Panc1 (cell line): ENCODE measurements at regions not wholly inside any gene's neighbourhood (a gene's known extent, or its start where the extent isn't known, plus 50 kb on each side); places are given as distances from the start of the nearest gene placed in this dataset.

Source experiments
- ATAC-seq: fragments of 200-7000 bp; cut with Tn5 transposase; 2 replicates; pipeline ENCODE4 v1.9.1; 2020; ENCODE audit warnings: mild to moderate bottlenecking, moderate library complexity
- BruUV-seq: library from RNA; stranded (reverse); fragments of 400-500 nt; replicated peaks from 2 replicates; lab custom pipeline; 2021; lab: Mats Ljungman, UMichigan
- CTCF ChIA-PET: fragments of 300-600 bp; sonication (Branson Sonifier 250); formaldehyde crosslinking; loops from one replicate; lab custom pipeline; 2022; ENCODE audit warnings: antibody characterized with exemption; lab: Charles Lee
- POLR2A ChIA-PET: fragments of 300-600 bp; sonication (Branson Sonifier 250); formaldehyde crosslinking; loops from one replicate; lab custom pipeline; 2022; ENCODE audit warnings: antibody characterized with exemption; lab: Charles Lee
- DNase-seq: peaks from one replicate; pipeline ENCODE4 v3.0.0-alpha.2; 2010; ENCODE audit warnings: low read depth, low spot score
- H3K27ac ChIP-seq: 2 replicates; pipeline ENCODE4 v1.5.1; 2011; ENCODE audit warnings: mild to moderate bottlenecking, low read length, inconsistent platforms
- H3K27me3 ChIP-seq: fragments of 200-500 bp; sonication (Bioruptor generic); 2 replicates; pipeline ENCODE4 v1.6.0; 2014; ENCODE audit warnings: low read length, inconsistent platforms; ENCODE audit not compliant: control insufficient read depth, insufficient read depth
- H3K36me3 ChIP-seq: fragments of 200-500 bp; sonication (Bioruptor generic); 2 replicates; pipeline ENCODE4 v1.5.1; 2014; ENCODE audit warnings: inconsistent platforms, mild to moderate bottlenecking, low read length, moderate library complexity; ENCODE audit not compliant: control insufficient read depth, insufficient read depth
- H3K4me1 ChIP-seq: 2 replicates; pipeline ENCODE4 v1.5.1; 2011; ENCODE audit warnings: inconsistent platforms, mild to moderate bottlenecking, low read length, moderate library complexity; ENCODE audit not compliant: control insufficient read depth, insufficient read depth
- H3K4me3 ChIP-seq, 2 experiments: 2 replicates each; pipeline ENCODE4 v1.5.1; 2011 to 2012; ENCODE audit warnings: low read depth in 2 of 2, low read length in 2 of 2, mild to moderate bottlenecking in 2 of 2, inconsistent platforms in 1 of 2, moderate library complexity in 1 of 2
- H3K9me3 ChIP-seq: fragments of 200-500 bp; sonication (Bioruptor generic); 2 replicates; pipeline ENCODE4 v1.5.1; 2014; ENCODE audit warnings: low read depth, mild to moderate bottlenecking, inconsistent platforms, low read length, moderate library complexity; ENCODE audit not compliant: control insufficient read depth, insufficient read depth
- POLR2AphosphoS5 ChIP-seq: IDR thresholded peaks from 2 replicates; pipeline ENCODE4 v1.6.1; 2012; ENCODE audit warnings: mild to moderate bottlenecking, low read depth, low read length, moderate library complexity
- SIN3A ChIP-seq: IDR thresholded peaks from 2 replicates; pipeline ENCODE4 v1.6.1; 2012; ENCODE audit warnings: low read depth, mild to moderate bottlenecking, low read length, moderate library complexity, borderline replicate concordance; ENCODE audit not compliant: insufficient read depth
- TCF7L2 ChIP-seq: IDR thresholded peaks from 2 replicates; pipeline ENCODE4 v1.6.1; 2011; ENCODE audit warnings: mild to moderate bottlenecking, low read depth, low read length, inconsistent platforms
- in situ Hi-C: cut with HindIII; loops from 2 replicates; pipeline ENCODE4 v1.10.0; 2016; ENCODE audit warnings: low sequenced_read_pairs, low pct_unique_long_range_greater_than_20kb
- intact Hi-C: fragments of 100-400 bp; cut with micrococcal nuclease; formaldehyde crosslinking; loops from one replicate; pipeline ENCODE4 v1.10.0; 2022; ENCODE audit not compliant: unreplicated experiment
- TF ChIP-seq, protein P1 (sequence below): fragments of 450-650 bp; IDR thresholded peaks from 2 replicates; pipeline ENCODE4 v1.5.1; 2017; ENCODE audit warnings: mild to moderate bottlenecking
- TF ChIP-seq, protein P2 (sequence below), 2 experiments: IDR thresholded peaks; 2 replicates each; pipeline ENCODE4 v1.6.1; 2011 to 2012; ENCODE audit warnings: low read depth in 2 of 2, control low read depth in 1 of 2, low read length in 1 of 2, mild to moderate bottlenecking in 1 of 2, moderate library complexity in 1 of 2; ENCODE audit not compliant: insufficient read depth in 1 of 2

DNA sequence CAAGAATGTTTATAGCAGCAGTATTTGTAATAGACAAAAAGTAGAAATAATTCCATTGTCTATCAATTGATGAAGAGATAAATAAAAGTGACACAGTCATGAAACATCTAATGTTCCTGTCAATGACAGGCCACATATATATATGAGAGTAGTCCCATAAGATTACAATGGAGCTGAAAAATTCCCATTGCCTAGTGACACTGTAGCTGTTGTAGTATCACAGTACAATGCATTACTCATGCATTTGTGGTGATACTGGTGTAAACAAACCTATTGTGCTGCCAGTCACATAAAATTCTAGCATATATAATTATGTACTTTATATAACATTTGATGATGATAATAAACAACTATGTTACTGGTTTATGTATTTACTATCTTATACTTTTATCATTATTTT lies 141.9 kb upstream of the LYPLAL1 start:
- ATAC-seq (no peak), DNase-seq (no peak)
- in situ Hi-C loops = no loop called here
- no peaks in the 10 kb centered on the region for H3K9me3 ChIP-seq
- H3K27me3 ChIP-seq = no peaks in the 10 kb centered on the region
- H3K4me1 ChIP-seq = no peaks in the 10 kb centered on the region
- POLR2A ChIA-PET = no interaction called here
- no peak overlapping the region for H3K4me3 ChIP-seq
- CTCF ChIA-PET = no interaction called here
- no peak overlapping the region for H3K27ac ChIP-seq
- TF ChIP-seq TCF7L2 (no peak), SIN3A (no peak), POLR2AphosphoS5 (no peak)
- TF ChIP-seq, protein P1, sequence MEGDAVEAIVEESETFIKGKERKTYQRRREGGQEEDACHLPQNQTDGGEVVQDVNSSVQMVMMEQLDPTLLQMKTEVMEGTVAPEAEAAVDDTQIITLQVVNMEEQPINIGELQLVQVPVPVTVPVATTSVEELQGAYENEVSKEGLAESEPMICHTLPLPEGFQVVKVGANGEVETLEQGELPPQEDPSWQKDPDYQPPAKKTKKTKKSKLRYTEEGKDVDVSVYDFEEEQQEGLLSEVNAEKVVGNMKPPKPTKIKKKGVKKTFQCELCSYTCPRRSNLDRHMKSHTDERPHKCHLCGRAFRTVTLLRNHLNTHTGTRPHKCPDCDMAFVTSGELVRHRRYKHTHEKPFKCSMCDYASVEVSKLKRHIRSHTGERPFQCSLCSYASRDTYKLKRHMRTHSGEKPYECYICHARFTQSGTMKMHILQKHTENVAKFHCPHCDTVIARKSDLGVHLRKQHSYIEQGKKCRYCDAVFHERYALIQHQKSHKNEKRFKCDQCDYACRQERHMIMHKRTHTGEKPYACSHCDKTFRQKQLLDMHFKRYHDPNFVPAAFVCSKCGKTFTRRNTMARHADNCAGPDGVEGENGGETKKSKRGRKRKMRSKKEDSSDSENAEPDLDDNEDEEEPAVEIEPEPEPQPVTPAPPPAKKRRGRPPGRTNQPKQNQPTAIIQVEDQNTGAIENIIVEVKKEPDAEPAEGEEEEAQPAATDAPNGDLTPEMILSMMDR = no peak
- TF ChIP-seq, protein P2, sequence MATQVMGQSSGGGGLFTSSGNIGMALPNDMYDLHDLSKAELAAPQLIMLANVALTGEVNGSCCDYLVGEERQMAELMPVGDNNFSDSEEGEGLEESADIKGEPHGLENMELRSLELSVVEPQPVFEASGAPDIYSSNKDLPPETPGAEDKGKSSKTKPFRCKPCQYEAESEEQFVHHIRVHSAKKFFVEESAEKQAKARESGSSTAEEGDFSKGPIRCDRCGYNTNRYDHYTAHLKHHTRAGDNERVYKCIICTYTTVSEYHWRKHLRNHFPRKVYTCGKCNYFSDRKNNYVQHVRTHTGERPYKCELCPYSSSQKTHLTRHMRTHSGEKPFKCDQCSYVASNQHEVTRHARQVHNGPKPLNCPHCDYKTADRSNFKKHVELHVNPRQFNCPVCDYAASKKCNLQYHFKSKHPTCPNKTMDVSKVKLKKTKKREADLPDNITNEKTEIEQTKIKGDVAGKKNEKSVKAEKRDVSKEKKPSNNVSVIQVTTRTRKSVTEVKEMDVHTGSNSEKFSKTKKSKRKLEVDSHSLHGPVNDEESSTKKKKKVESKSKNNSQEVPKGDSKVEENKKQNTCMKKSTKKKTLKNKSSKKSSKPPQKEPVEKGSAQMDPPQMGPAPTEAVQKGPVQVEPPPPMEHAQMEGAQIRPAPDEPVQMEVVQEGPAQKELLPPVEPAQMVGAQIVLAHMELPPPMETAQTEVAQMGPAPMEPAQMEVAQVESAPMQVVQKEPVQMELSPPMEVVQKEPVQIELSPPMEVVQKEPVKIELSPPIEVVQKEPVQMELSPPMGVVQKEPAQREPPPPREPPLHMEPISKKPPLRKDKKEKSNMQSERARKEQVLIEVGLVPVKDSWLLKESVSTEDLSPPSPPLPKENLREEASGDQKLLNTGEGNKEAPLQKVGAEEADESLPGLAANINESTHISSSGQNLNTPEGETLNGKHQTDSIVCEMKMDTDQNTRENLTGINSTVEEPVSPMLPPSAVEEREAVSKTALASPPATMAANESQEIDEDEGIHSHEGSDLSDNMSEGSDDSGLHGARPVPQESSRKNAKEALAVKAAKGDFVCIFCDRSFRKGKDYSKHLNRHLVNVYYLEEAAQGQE (IDR thresholded peaks at IDR 0.05; ENCODE audit: insufficient read depth in 1 of 2, low read depth in 2 of 2, low read length in 1 of 2) = no peak
- H3K36me3 ChIP-seq = no peaks in the 10 kb centered on the region
- intact Hi-C loops = no loop called here
- BruUV-seq = no TSS peak

DNA sequence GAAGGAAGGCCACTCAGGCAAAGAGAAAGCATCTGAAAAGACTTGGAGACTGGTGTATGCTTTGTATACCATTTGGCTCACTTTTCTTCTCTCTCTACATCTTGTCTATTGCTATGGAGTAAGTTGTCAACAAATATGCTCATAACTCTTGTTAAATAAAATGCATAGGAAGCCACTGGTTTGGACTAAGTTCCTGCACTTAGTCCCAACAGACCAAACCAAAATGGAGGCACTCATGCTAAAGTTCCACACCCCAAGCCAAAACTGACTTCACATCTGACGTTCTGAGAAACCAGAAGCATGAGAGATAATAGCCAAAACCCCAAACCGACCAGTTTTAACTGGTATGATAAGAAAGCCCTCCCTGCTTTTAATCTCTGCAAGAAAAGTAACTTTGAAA lies 135.3 kb upstream of the LYPLAL1 start:
- POLR2A ChIA-PET = interaction anchor here (0.6 kb wide), 1 partner anchor 25 kb away, joined by 3 read pairs; no protein-coding TSS in a partner anchor
- ATAC-seq (no peak), DNase-seq (no peak)
- Histone ChIP-seq H3K9me3 (no peaks in the 10 kb centered on the region), H3K27me3 (no peaks in the 10 kb centered on the region), H3K4me3 (no peak overlapping the region), H3K36me3 (no peaks in the 10 kb centered on the region), H3K27ac (no peak overlapping the region), H3K4me1 (no peaks in the 10 kb centered on the region)
- CTCF ChIA-PET = no interaction called here
- no peak for TF ChIP-seq TCF7L2
- TF ChIP-seq, protein P1 = no peak
- no peak for TF ChIP-seq SIN3A
- no peak for TF ChIP-seq POLR2AphosphoS5
- TF ChIP-seq, protein P2 (IDR thresholded peaks at IDR 0.05; ENCODE audit: insufficient read depth in 1 of 2, low read depth in 2 of 2, low read length in 1 of 2) = no peak
- intact Hi-C loops (no loop called here), in situ Hi-C loops (no loop called here)
- BruUV-seq = no TSS peak
